NCI-H1436 treated with DMSO at 0.1 percent for 48 hours (cell line): ENCODE measurements at regions not wholly inside any gene's neighbourhood (a gene's known extent, or its start where the extent isn't known, plus 50 kb on each side); places are given as distances from the start of the nearest gene placed in this dataset.

Experiments used
- DNase-seq: peaks from one replicate; lab custom pipeline; 2025; lab: John Stamatoyannopoulos, UW

DNA sequence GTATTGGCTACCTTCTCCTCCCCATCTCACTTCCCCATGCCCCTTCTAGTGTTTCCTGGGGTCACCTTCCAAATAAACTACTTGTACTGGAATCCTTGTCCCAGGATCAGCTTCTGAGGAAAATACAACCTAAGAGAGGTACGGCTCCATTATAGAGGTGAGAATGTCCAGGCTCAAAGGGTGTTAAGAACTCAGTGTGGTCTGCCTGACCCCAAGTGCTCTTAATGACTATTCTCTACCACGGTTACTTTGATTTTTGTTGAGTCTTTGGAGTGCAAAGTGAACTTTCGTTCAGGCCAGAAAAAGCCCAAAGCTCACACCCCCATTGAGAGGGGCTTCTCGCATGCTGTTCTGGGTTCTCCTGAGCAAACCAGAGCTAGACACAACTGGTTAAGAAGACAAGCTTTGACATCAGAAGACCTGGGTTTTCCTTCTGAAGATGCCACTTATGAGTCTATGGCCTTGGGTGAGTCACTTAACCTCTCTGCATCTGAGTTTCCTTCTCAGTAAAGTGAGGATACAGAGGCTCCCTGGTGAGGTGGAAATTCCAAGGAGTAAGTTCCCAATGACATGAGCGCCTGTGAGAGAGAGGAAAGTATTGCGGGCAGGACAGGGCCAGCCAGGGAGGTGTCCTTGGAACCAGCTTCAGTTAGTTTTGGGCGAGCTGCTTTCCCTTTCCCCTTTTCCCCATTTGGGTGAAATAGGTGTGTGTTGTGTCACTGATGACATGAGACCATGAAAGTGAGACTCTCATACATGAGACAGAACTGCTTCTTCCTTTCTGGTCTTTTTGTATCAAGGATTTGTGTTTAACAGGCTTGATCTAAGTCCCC, 475.0 kb upstream of the PROK2 start:
- DNase-seq: no peak

GRCh38 chr3:72258361-72259141, 473.6 kb upstream of the PROK2 start:
- DNase-seq: no peak

GRCh38 chr3:72257738-72258137, 472.8 kb upstream of the PROK2 start:
- DNase-seq: no peak

- no peak for DNase-seq
Measured at GRCh38 chr3:72257203-72257602, 472.3 kb upstream of the PROK2 start.

DNA sequence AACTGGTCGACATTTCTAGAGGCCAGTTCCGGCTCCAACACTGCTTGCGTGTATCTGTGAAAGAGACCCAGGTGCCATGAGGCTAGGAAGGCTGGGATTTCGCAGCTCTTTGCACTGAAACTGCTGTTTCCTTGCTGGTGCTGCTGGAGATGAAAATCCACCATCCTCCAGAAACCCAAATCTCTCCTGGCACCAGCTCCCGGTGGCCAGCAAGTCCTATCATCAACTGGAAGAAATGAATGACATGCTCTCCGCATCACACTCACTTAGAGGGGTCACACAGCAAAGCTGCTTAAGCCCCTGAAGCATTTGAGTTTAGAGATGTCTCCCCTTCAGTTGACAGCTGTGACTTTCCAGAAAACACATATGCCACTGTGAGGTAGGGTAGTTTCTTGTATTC, 471.8 kb upstream of the PROK2 start:
- no peak for DNase-seq

GRCh38 chr3:72255791-72256559, 471.0 kb upstream of the PROK2 start:
- DNase-seq: no peak

GRCh38 chr3:72255191-72255590, 470.2 kb upstream of the PROK2 start:
- no peak for DNase-seq

GRCh38 chr3:72254483-72254882, 469.5 kb upstream of the PROK2 start:
- DNase-seq: no peak

DNA sequence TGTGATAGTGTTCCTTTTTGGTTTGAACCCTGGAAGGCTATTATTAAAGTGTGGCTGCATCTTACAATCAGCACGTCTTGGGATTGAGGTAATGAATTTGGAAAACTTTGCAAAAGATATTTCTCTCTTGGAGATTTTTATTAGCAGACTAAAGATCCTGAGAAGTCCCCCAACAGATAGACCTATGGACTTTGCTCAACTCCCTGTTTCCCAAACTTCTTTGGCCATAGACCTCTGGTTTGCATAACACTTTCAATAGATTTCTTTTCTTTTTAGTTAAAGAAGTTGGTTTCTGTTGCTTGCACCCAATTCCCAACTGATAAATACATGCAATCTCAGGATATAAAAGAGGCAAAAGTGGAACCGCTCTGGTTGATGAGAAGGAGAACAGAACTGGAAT, 465.8 kb upstream of the PROK2 start:
- no peak for DNase-seq

DNA sequence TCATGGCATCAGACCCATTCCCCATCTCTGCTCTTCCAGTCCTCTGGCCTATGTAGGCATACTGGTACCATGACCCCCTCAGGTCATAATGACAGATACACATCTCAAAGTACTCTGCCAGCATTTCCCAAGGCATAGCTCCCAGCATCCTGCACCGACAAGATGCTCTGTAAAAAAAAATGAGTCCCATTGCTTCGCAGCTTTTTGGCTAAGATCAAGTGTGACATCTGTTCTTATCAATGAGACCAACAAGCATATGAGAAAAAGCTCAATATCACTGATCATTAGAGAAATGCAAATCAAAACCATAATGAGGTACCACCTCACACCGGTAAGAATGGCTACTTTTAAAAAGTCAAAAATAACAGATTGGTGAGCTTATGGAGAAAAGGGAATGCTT, 463.9 kb upstream of the PROK2 start:
- DNase-seq: no peak

GRCh38 chr3:72248389-72248761, 463.4 kb upstream of the PROK2 start:
- DNase-seq: no peak

- DNase-seq: no peak
Measured at GRCh38 chr3:72247645-72248388, 462.9 kb upstream of the PROK2 start.

GRCh38 chr3:72247126-72247525, 462.2 kb upstream of the PROK2 start:
- DNase-seq: no peak

DNA sequence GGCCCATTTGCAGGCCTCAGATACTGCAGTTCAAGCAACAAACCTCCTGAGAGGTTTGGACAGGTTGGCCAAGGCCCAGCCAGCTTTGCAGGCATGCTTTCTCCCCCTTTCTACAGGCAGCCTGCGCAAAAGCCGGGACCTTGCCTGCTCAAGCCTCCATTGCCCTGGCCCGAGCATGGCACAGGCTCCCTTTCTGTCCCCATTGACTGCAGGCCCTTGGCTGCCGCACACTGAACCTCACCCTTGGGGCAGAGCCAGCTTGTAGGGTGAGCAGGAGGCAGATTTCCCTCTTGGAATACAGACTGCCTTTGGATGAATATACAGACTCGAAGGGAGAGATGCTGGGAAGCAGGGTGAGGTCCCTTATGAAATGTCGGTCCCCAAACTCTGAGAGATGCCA, 461.7 kb upstream of the PROK2 start:
- DNase-seq: no peak

DNA sequence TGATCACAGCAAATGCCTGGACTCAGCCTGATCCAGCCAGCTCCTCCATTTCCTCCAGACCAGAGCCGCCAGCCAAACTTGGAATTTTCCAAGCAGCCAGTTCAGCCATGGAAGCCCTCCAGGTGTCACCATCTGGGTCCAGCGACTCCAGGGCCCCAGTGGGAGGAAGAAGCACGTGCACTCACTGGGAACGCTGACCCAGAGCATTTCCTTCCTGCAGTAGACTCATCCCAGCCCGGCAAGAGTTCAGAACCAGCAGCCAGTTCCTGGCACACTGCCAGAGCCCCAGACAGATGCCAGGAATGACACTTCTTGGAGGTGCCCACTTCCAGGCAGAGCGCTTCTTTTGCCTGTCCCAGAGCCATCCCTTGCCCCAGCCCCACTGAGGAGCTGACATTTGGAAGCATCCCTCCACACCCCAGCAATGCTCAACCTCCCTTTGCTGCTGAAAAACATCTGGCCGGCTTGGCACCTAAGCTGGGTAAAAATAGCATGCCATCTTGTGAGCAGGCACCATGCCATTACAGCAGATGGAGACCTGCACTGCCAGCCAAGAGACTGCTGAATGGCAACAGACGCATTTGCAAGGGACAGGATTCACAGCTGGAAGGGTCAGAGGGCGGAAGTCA, 460.3 kb upstream of the PROK2 start:
- DNase-seq: no peak

DNA sequence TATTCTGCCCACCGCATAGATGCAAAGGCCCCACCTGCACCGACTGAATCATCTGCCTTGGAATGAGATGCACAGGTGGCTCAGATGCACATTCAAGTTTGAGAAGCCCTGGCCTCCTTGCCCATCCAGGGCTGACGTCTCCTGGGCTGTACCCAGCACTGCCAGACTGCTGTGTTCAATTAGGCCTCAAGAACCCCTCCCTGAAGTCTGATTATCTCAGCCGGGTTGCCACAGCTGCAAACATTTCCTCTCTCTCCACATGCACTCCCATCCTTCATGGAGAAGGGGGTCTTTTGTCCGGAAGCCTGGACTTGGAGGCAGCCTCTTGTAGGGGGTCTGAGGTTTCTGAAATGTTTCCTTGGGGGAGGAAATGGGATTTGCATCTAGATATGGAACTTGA, 459.4 kb upstream of the PROK2 start:
- DNase-seq: no peak

GRCh38 chr3:72242326-72242725, 457.4 kb upstream of the PROK2 start:
- DNase-seq: no peak

- no peak for DNase-seq
Measured at GRCh38 chr3:72241525-72241924, 456.6 kb upstream of the PROK2 start.

- no peak for DNase-seq
Measured at GRCh38 chr3:72240531-72240930, 455.6 kb upstream of the PROK2 start.

GRCh38 chr3:72238801-72239200, 453.9 kb upstream of the PROK2 start:
- DNase-seq: no peak

GRCh38 chr3:72238010-72238691, 453.2 kb upstream of the PROK2 start:
- DNase-seq: no peak
